ENCODE measurements at regions not wholly inside any gene's neighbourhood (a gene's known extent, or its start where the extent isn't known, plus 50 kb on each side); places are given as distances from the start of the nearest gene placed in this dataset.

GRCh38 chr7:53744403-53744760 lies 708.9 kb downstream of the POM121L12 start:
- Histone ChIP-seq H3K27me3 (ENCODE audit: low read depth) (no peaks in the 10 kb centered on the region), H3K27ac (no peak overlapping the region), H3K4me1 (no peaks in the 10 kb centered on the region), H3K9me3 (no peaks in the 10 kb centered on the region), H3K4me3 (no peak overlapping the region), H3K36me3 (no peaks in the 10 kb centered on the region)
- no peak for DNase-seq
- peak in 1 of 2 donors; percentile 39 for ATAC-seq
- intact Hi-C loops (cut with DNase I), result no loop called here
- no peak for TF ChIP-seq CTCF (IDR thresholded peaks at IDR 0.05)

DNA sequence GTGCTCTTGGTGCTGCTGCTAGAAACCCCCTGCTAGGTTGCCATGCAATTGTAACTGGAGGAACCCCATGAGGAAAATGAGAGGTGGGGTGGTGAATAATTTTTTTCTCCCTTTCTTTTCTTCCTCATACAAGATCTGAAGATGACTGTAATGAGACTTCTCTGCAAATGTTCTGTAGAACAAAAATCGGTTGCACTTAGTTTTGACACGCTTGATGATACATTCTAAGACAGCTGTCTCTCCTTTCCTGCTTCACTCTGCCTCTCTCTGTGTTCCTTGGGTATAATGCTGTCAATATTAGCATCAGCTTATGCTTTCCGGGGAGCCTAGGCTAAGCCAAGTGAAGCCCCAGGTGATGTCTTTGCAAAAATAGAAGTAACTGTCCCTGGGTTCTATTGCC lies 721.5 kb downstream of the POM121L12 start:
- no peak for TF ChIP-seq CTCF (IDR thresholded peaks at IDR 0.05)
- H3K4me3 ChIP-seq, result no peak overlapping the region
- no peaks in the 10 kb centered on the region for H3K4me1 ChIP-seq
- peaks cover 3% of the 10 kb centered on the region for H3K9me3 ChIP-seq
- no peaks in the 10 kb centered on the region for H3K36me3 ChIP-seq
- ATAC-seq (no peak), DNase-seq (no peak)
- intact Hi-C loops (cut with DNase I), result no loop called here
- H3K27ac ChIP-seq, result no peak overlapping the region
- no peaks in the 10 kb centered on the region for H3K27me3 ChIP-seq (ENCODE audit: low read depth)

DNA sequence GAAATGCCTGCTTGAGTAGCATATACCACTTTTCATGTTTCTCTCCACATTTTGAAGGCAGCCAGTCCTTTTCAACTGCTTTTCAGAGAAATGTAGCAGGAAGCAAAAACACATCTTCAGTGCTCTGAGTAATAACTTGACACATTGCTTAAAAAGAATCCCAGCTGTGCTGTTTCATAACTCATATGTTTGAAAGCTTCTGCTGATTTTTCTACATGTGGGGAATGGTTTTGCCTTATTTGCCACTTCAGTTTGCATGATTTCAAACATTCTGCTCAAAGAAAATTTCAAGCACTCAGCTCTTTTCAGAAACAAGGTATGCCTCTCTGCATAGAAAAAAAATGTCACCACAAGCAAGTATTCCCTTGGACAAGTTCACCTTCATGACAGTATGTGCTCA lies 732.8 kb downstream of the POM121L12 start:
- Histone ChIP-seq H3K27me3 (ENCODE audit: low read depth) (no peaks in the 10 kb centered on the region), H3K4me1 (no peaks in the 10 kb centered on the region), H3K9me3 (no peaks in the 10 kb centered on the region), H3K4me3 (no peak overlapping the region), H3K27ac (no peak overlapping the region), H3K36me3 (no peaks in the 10 kb centered on the region)
- TF ChIP-seq CTCF (IDR thresholded peaks at IDR 0.05), result no peak
- no peak for ATAC-seq
- DNase-seq, result no peak
- intact Hi-C loops (cut with DNase I), result no loop called here

DNA sequence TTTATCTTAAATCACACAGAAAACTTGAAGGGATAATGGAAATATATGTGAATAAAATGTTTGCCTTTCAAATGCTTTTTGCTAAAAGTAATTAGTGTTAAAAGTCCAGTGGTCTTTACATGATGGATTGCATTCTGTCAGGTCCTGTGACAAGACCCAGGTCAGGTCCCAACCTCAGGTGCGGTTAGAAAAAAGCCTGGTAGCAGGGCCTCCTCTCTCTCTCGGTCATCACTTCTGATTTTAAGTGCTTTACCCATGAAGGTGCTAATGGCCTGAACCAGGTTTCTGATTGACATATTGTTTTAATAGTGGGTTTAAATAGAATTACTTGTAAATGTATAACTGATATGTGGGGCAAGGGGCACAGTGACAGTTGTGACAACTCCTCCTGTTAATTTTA lies 736.3 kb downstream of the POM121L12 start:
- TF ChIP-seq CTCF (IDR thresholded peaks at IDR 0.05), result no peak
- Histone ChIP-seq H3K36me3 (no peaks in the 10 kb centered on the region), H3K27ac (no peak overlapping the region), H3K27me3 (ENCODE audit: low read depth) (no peaks in the 10 kb centered on the region), H3K4me3 (no peak overlapping the region), H3K9me3 (no peaks in the 10 kb centered on the region), H3K4me1 (no peaks in the 10 kb centered on the region)
- intact Hi-C loops (cut with DNase I), result no loop called here
- no peak for DNase-seq
- no peak for ATAC-seq

GRCh38 chr7:53776323-53776722 lies 740.9 kb downstream of the POM121L12 start:
- intact Hi-C loops (cut with DNase I), result no loop called here
- no peak for TF ChIP-seq CTCF (IDR thresholded peaks at IDR 0.05)
- H3K27ac ChIP-seq, result no peak overlapping the region
- no peak for ATAC-seq
- H3K4me3 ChIP-seq, result no peak overlapping the region
- no peaks in the 10 kb centered on the region for H3K36me3 ChIP-seq
- no peaks in the 10 kb centered on the region for H3K4me1 ChIP-seq
- no peaks in the 10 kb centered on the region for H3K9me3 ChIP-seq
- no peak for DNase-seq
- H3K27me3 ChIP-seq (ENCODE audit: low read depth), result no peaks in the 10 kb centered on the region

GRCh38 chr7:53789741-53790140 lies 752.4 kb upstream of the VSTM2A start:
- no peak for TF ChIP-seq CTCF (IDR thresholded peaks at IDR 0.05)
- Histone ChIP-seq H3K9me3 (no peaks in the 10 kb centered on the region), H3K4me1 (no peaks in the 10 kb centered on the region), H3K27ac (no peak overlapping the region), H3K27me3 (ENCODE audit: low read depth) (no peaks in the 10 kb centered on the region), H3K36me3 (no peaks in the 10 kb centered on the region), H3K4me3 (no peak overlapping the region)
- intact Hi-C loops (cut with DNase I), result no loop called here
- DNase-seq, result no peak
- ATAC-seq, result no peak
